ENCODE measurements at regions not wholly inside any gene's neighbourhood (a gene's known extent, or its start where the extent isn't known, plus 50 kb on each side); places are given as distances from the start of the nearest gene placed in this dataset.
"Not testable (repeated sequence)": the region's sequence is repeated elsewhere in the genome, so short reads cannot be mapped to it uniquely, and the experiment has no call there.

GRCh38 chr20:40634891-40635290 is 54.1 kb downstream of the MAFB start:
- no peak for DNase-seq

GRCh38 chr20:40633123-40633850 is 55.7 kb downstream of the MAFB start:
- no peak for DNase-seq

GRCh38 chr20:40632346-40632976 is 56.6 kb downstream of the MAFB start:
- DNase-seq, result no peak

GRCh38 chr20:40631119-40631631 is 57.9 kb downstream of the MAFB start:
- DNase-seq, result no peak

- DNase-seq, result no peak
These were observed 58.3 kb downstream of the MAFB start for GRCh38 chr20:40630713-40631112.

GRCh38 chr20:40630099-40630498 is 58.9 kb downstream of the MAFB start:
- DNase-seq, result no peak

GRCh38 chr20:40628877-40629276 is 60.2 kb downstream of the MAFB start:
- DNase-seq, result no peak

GRCh38 chr20:40619053-40619452 is 70.0 kb downstream of the MAFB start:
- not testable (repeated sequence) for DNase-seq

- DNase-seq, result no peak
These were observed 71.4 kb downstream of the MAFB start for GRCh38 chr20:40617594-40617993.

GRCh38 chr20:40612837-40613236 is 76.2 kb downstream of the MAFB start:
- DNase-seq, result no peak

- DNase-seq, result no peak
These were observed 76.8 kb downstream of the MAFB start for GRCh38 chr20:40612247-40612646.

GRCh38 chr20:40610730-40611129 is 78.3 kb downstream of the MAFB start:
- DNase-seq, result no peak

GRCh38 chr20:40607927-40608326 is 81.1 kb downstream of the MAFB start:
- DNase-seq, result no peak

- no peak for DNase-seq
These were observed 82.4 kb downstream of the MAFB start for GRCh38 chr20:40606660-40607059.

- DNase-seq, result no peak
These were observed 82.8 kb downstream of the MAFB start for GRCh38 chr20:40606237-40606636.

GRCh38 chr20:40604416-40604815 is 84.6 kb downstream of the MAFB start:
- DNase-seq, result no peak

GRCh38 chr20:40603057-40603651 is 85.9 kb downstream of the MAFB start:
- no peak for DNase-seq

GRCh38 chr20:40602381-40602780 is 86.7 kb downstream of the MAFB start:
- DNase-seq, result no peak

- DNase-seq, result no peak
These were observed 88.4 kb downstream of the MAFB start for GRCh38 chr20:40600441-40601219.

- DNase-seq, result no peak
These were observed 89.0 kb downstream of the MAFB start for GRCh38 chr20:40599987-40600386.

GRCh38 chr20:40592941-40593340 is 96.1 kb downstream of the MAFB start:
- no peak for DNase-seq

GRCh38 chr20:40591536-40591935 is 97.5 kb downstream of the MAFB start:
- DNase-seq, result no peak

- DNase-seq, result no peak
These were observed 97.9 kb downstream of the MAFB start for GRCh38 chr20:40591119-40591518.
